ENCODE measurements at regions not wholly inside any gene's neighbourhood (a gene's known extent, or its start where the extent isn't known, plus 50 kb on each side); places are given as distances from the start of the nearest gene placed in this dataset.

- Histone ChIP-seq H2AFZ (no peak overlapping the region), H3K36me3 (ENCODE audit: control insufficient read depth, insufficient read depth, low read length) (no peaks in the 10 kb centered on the region), H3K79me2 (no peaks in the 10 kb centered on the region), H3K9ac (no peak overlapping the region), H3K4me2 (ENCODE audit: low read length) (no peak overlapping the region), H3K4me1 (no peaks in the 10 kb centered on the region), H3K27ac (no peak overlapping the region), H3K9me3 (ENCODE audit: control insufficient read depth, low read length) (no peaks in the 10 kb centered on the region), H3K4me3 (ENCODE audit: low read depth, low read length) (no peak overlapping the region), H3K27me3 (ENCODE audit: control insufficient read depth, insufficient read depth, low read length) (no peaks in the 10 kb centered on the region)
- no peak for TF ChIP-seq CTCF (IDR thresholded peaks at IDR 0.05)
Observed at GRCh38 chr2:22996911-22997310, 388.1 kb upstream of the KLHL29 start.

- H3K9me3 ChIP-seq (ENCODE audit: control insufficient read depth, low read length) = no peaks in the 10 kb centered on the region
- no peaks in the 10 kb centered on the region for H3K79me2 ChIP-seq
- H3K27me3 ChIP-seq (ENCODE audit: control insufficient read depth, insufficient read depth, low read length) = no peaks in the 10 kb centered on the region
- no peak overlapping the region for H3K9ac ChIP-seq
- H3K27ac ChIP-seq = no peak overlapping the region
- no peak for TF ChIP-seq CTCF (IDR thresholded peaks at IDR 0.05)
- no peak overlapping the region for H3K4me3 ChIP-seq (ENCODE audit: low read depth, low read length)
- no peaks in the 10 kb centered on the region for H3K4me1 ChIP-seq
- H3K36me3 ChIP-seq (ENCODE audit: control insufficient read depth, insufficient read depth, low read length) = no peaks in the 10 kb centered on the region
- no peak overlapping the region for H2AFZ ChIP-seq
- H3K4me2 ChIP-seq (ENCODE audit: low read length) = no peak overlapping the region
Observed at GRCh38 chr2:22998359-22998758, 386.6 kb upstream of the KLHL29 start.

GRCh38 chr2:22999951-23000350 is 385.0 kb upstream of the KLHL29 start:
- Histone ChIP-seq H3K9me3 (ENCODE audit: control insufficient read depth, low read length) (no peaks in the 10 kb centered on the region), H3K27ac (no peak overlapping the region), H3K4me2 (ENCODE audit: low read length) (no peak overlapping the region), H3K36me3 (ENCODE audit: control insufficient read depth, insufficient read depth, low read length) (no peaks in the 10 kb centered on the region), H3K27me3 (ENCODE audit: control insufficient read depth, insufficient read depth, low read length) (no peaks in the 10 kb centered on the region), H3K79me2 (no peaks in the 10 kb centered on the region), H3K9ac (no peak overlapping the region), H3K4me1 (no peaks in the 10 kb centered on the region), H2AFZ (no peak overlapping the region), H3K4me3 (ENCODE audit: low read depth, low read length) (no peak overlapping the region)
- TF ChIP-seq CTCF (IDR thresholded peaks at IDR 0.05) = no peak

- Histone ChIP-seq H3K27me3 (ENCODE audit: control insufficient read depth, insufficient read depth, low read length) (no peaks in the 10 kb centered on the region), H3K4me3 (ENCODE audit: low read depth, low read length) (no peak overlapping the region), H3K79me2 (no peaks in the 10 kb centered on the region), H3K4me2 (ENCODE audit: low read length) (no peak overlapping the region), H3K27ac (no peak overlapping the region), H2AFZ (no peak overlapping the region), H3K9me3 (ENCODE audit: control insufficient read depth, low read length) (no peaks in the 10 kb centered on the region), H3K9ac (no peak overlapping the region), H3K4me1 (no peaks in the 10 kb centered on the region), H3K36me3 (ENCODE audit: control insufficient read depth, insufficient read depth, low read length) (no peaks in the 10 kb centered on the region)
- TF ChIP-seq CTCF (IDR thresholded peaks at IDR 0.05) = no peak
Observed at GRCh38 chr2:23002234-23002633, 382.7 kb upstream of the KLHL29 start.

GRCh38 chr2:23005469-23005868 is 379.5 kb upstream of the KLHL29 start:
- no peaks in the 10 kb centered on the region for H3K9me3 ChIP-seq (ENCODE audit: control insufficient read depth, low read length)
- H3K4me1 ChIP-seq = no peaks in the 10 kb centered on the region
- no peak overlapping the region for H2AFZ ChIP-seq
- H3K4me2 ChIP-seq (ENCODE audit: low read length) = no peak overlapping the region
- TF ChIP-seq CTCF (IDR thresholded peaks at IDR 0.05) = no peak
- no peak overlapping the region for H3K4me3 ChIP-seq (ENCODE audit: low read depth, low read length)
- no peaks in the 10 kb centered on the region for H3K27me3 ChIP-seq (ENCODE audit: control insufficient read depth, insufficient read depth, low read length)
- no peak overlapping the region for H3K9ac ChIP-seq
- no peaks in the 10 kb centered on the region for H3K79me2 ChIP-seq
- H3K36me3 ChIP-seq (ENCODE audit: control insufficient read depth, insufficient read depth, low read length) = no peaks in the 10 kb centered on the region
- no peak overlapping the region for H3K27ac ChIP-seq

Measured in parathyroid adenoma (tissue), 2 donors.